CD4-positive, CD25-positive, alpha-beta regulatory T cell (primary cell): ENCODE measurements at regions not wholly inside any gene's neighbourhood (a gene's known extent, or its start where the extent isn't known, plus 50 kb on each side); places are given as distances from the start of the nearest gene placed in this dataset.

Experiments used
- ATAC-seq, 2 donors: fragments of 150-1000 bp; cut with Tn5 transposase; one replicate each; pipeline ENCODE4 v1.10.0; 2021; ENCODE audit warnings: low read depth in 2 of 2, moderate number of reproducible peaks in 2 of 2, moderate library complexity in 1 of 2
- DNase-seq, 3 donors: peaks; one replicate each; pipeline versions ENCODE4 v3.0.0 to v3.0.0-alpha.2; 2012 to 2022; ENCODE audit warnings: mixed read lengths in 1 of 3
- H3K27ac ChIP-seq: one replicate; pipeline ENCODE4 v1.7.0; 2013; ENCODE audit warnings: mild to moderate bottlenecking, low read length; ENCODE audit not compliant: insufficient read depth, poor library complexity, severe bottlenecking
- H3K27me3 ChIP-seq: one replicate; pipeline ENCODE4 v1.7.0; 2013; ENCODE audit warnings: low read length; ENCODE audit not compliant: control insufficient read depth, insufficient read depth
- H3K36me3 ChIP-seq: one replicate; pipeline ENCODE4 v1.7.0; 2013; ENCODE audit warnings: mild to moderate bottlenecking, low read length, moderate library complexity; ENCODE audit not compliant: control insufficient read depth, insufficient read depth
- H3K4me1 ChIP-seq: 2 replicates; pipeline ENCODE4 v1.7.0; 2013; ENCODE audit warnings: mild to moderate bottlenecking, low read length; ENCODE audit not compliant: insufficient read depth, control insufficient read depth, poor library complexity, severe bottlenecking
- H3K4me3 ChIP-seq: one replicate; pipeline ENCODE4 v1.7.0; 2013; ENCODE audit warnings: low read depth, mild to moderate bottlenecking, low read length, moderate library complexity
- H3K9me3 ChIP-seq, 2 experiments: 1 replicate in 1 of 2; 2 replicates in 1 of 2; pipeline ENCODE4 v1.7.0; 2013; ENCODE audit warnings: low read length in 2 of 2, mild to moderate bottlenecking in 1 of 2, moderate library complexity in 1 of 2; ENCODE audit not compliant: control insufficient read depth in 2 of 2
- H3K27ac Mint-ChIP-seq, 3 donors: one replicate each; pipeline ENCODE4 v1.8.0; 2020 to 2022; ENCODE audit warnings: mild to moderate bottlenecking in 3 of 3, mixed read lengths in 3 of 3, moderate library complexity in 2 of 3
- H3K27me3 Mint-ChIP-seq: one replicate; pipeline ENCODE4 v1.8.0; 2022; ENCODE audit warnings: mild to moderate bottlenecking, mixed read lengths
- H3K36me3 Mint-ChIP-seq: one replicate; pipeline ENCODE4 v1.8.0; 2020; ENCODE audit warnings: mixed read lengths
- H3K4me1 Mint-ChIP-seq, 4 donors: one replicate each; pipeline ENCODE4 v1.8.0; 2020 to 2022; ENCODE audit warnings: mixed read lengths in 4 of 4, mild to moderate bottlenecking in 1 of 4
- H3K4me3 Mint-ChIP-seq, 4 donors: one replicate each; pipeline ENCODE4 v1.8.0; 2020 to 2022; ENCODE audit warnings: mild to moderate bottlenecking in 4 of 4, mixed read lengths in 4 of 4, moderate library complexity in 3 of 4
- H3K9me3 Mint-ChIP-seq, 7 donors: one replicate each; pipeline ENCODE4 v1.8.0; 2020 to 2022; ENCODE audit warnings: mixed read lengths in 7 of 7, mild to moderate bottlenecking in 3 of 7, moderate library complexity in 2 of 7

DNA sequence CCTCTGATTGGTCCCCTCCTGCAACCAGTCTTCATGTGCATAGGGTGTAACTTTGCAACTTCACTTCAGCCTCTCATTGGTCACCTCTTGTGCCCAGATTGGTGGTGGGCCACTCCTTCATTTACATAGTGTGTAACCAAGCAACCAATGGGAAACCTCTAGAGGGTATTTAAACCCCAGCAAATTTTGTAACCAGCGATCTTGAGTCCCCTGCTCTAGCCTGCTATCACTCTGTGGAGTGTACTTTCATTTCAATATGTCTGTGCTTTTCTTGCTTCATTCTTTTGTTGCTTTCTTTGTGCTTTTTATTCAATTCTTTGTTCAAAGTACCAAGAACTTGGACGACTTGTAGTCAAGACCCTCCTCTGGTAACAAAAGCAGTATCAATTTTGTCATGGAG, 1336.9 kb upstream of the SPRY2 start:
- H3K4me1 Mint-ChIP-seq: no peaks in the 10 kb centered on the region
- Histone ChIP-seq H3K27ac (no peak overlapping the region), H3K36me3 (no peaks in the 10 kb centered on the region), H3K4me1 (no peaks in the 10 kb centered on the region), H3K27me3 (no peaks in the 10 kb centered on the region), H3K9me3 (peaks cover 0 to 7% of the 10 kb centered on the region in 2 experiments), H3K4me3 (no peak overlapping the region)
- H3K27ac Mint-ChIP-seq: no peak overlapping the region
- DNase-seq (no peak), ATAC-seq (no peak)
- H3K27me3 Mint-ChIP-seq: no peaks in the 10 kb centered on the region
- no peak overlapping the region for H3K4me3 Mint-ChIP-seq
- H3K36me3 Mint-ChIP-seq: no peaks in the 10 kb centered on the region
- H3K9me3 Mint-ChIP-seq: peaks cover 0 to 9% (median 2%) of the 10 kb centered on the region in 7 donors

GRCh38 chr13:81676008-81676407, 1335.1 kb upstream of the SPRY2 start:
- Histone ChIP-seq H3K9me3 (peaks cover 0 to 7% of the 10 kb centered on the region in 2 experiments), H3K4me3 (no peak overlapping the region), H3K27ac (no peak overlapping the region), H3K27me3 (no peaks in the 10 kb centered on the region), H3K4me1 (no peaks in the 10 kb centered on the region), H3K36me3 (no peaks in the 10 kb centered on the region)
- Mint-ChIP-seq H3K9me3 (peaks cover 0 to 9% (median 2%) of the 10 kb centered on the region in 7 donors), H3K4me3 (no peak overlapping the region), H3K27me3 (no peaks in the 10 kb centered on the region), H3K36me3 (no peaks in the 10 kb centered on the region), H3K4me1 (no peaks in the 10 kb centered on the region), H3K27ac (no peak overlapping the region)
- ATAC-seq: no peak
- no peak for DNase-seq

DNA sequence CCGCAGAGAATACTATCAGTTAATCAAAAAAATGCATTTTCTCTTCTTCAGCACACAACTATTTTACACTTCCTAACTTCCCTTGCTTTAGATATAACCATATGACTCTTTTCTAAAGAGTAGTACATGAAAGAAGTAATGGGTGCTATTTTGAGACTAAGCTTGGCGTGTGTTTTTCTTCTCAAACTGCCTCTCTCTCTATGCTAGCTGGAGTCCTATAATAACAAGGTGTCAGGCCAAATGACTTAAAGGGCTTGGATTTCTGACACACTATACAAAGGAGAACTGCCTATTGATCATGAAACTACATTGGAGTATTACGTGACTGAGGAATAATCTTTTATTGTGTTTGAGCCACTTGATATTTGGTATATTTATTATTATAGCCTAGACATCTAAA, 1330.1 kb upstream of the SPRY2 start:
- no peak overlapping the region for H3K4me3 Mint-ChIP-seq
- no peaks in the 10 kb centered on the region for H3K27me3 ChIP-seq
- H3K36me3 ChIP-seq: no peaks in the 10 kb centered on the region
- no peak overlapping the region for H3K27ac ChIP-seq
- H3K27ac Mint-ChIP-seq: no peak overlapping the region
- H3K27me3 Mint-ChIP-seq: no peaks in the 10 kb centered on the region
- H3K9me3 Mint-ChIP-seq: peaks cover 0 to 13% (median 3%) of the 10 kb centered on the region in 7 donors
- no peak overlapping the region for H3K4me3 ChIP-seq
- peaks cover 0 to 4% of the 10 kb centered on the region in 2 experiments for H3K9me3 ChIP-seq
- H3K36me3 Mint-ChIP-seq: no peaks in the 10 kb centered on the region
- H3K4me1 Mint-ChIP-seq: no peaks in the 10 kb centered on the region
- DNase-seq: no peak
- H3K4me1 ChIP-seq: no peaks in the 10 kb centered on the region
- ATAC-seq: no peak

GRCh38 chr13:81670048-81670447, 1329.1 kb upstream of the SPRY2 start:
- H3K27ac ChIP-seq: no peak overlapping the region
- Mint-ChIP-seq H3K27me3 (no peaks in the 10 kb centered on the region), H3K9me3 (peaks cover 0 to 16% (median 6%) of the 10 kb centered on the region in 7 donors), H3K36me3 (no peaks in the 10 kb centered on the region), H3K4me3 (no peak overlapping the region), H3K27ac (no peak overlapping the region), H3K4me1 (no peaks in the 10 kb centered on the region)
- H3K4me1 ChIP-seq: no peaks in the 10 kb centered on the region
- no peaks in the 10 kb centered on the region for H3K27me3 ChIP-seq
- H3K36me3 ChIP-seq: no peaks in the 10 kb centered on the region
- no peak for DNase-seq
- H3K9me3 ChIP-seq: peaks cover 0 to 4% of the 10 kb centered on the region in 2 experiments
- ATAC-seq: no peak
- no peak overlapping the region for H3K4me3 ChIP-seq

DNA sequence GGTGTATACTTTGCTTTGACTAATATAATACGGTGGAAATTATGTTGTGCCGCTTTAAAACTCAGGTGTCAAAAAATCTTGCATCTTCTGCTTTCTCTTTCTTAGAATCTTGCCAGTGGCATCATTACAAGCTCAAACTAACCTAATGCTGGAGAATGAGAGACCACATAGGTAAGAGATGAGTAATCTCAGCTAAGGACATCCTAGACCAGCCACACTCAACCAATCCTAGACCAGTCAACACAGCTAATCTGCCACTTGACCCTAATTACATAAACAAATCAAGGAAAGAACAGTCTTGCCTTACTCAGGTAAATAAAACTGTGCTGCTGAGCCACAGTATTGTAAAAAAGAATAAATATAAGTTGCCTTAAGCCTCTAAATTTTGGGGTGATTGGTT, 1323.9 kb upstream of the SPRY2 start:
- peaks cover 4 to 6% of the 10 kb centered on the region in 2 experiments for H3K9me3 ChIP-seq
- H3K36me3 ChIP-seq: no peaks in the 10 kb centered on the region
- Mint-ChIP-seq H3K27ac (no peak overlapping the region), H3K27me3 (no peaks in the 10 kb centered on the region), H3K4me1 (no peaks in the 10 kb centered on the region), H3K9me3 (peaks cover 0 to 25% (median 5%) of the 10 kb centered on the region in 7 donors), H3K4me3 (no peak overlapping the region), H3K36me3 (no peaks in the 10 kb centered on the region)
- H3K4me3 ChIP-seq: no peak overlapping the region
- DNase-seq (no peak), ATAC-seq (no peak)
- no peaks in the 10 kb centered on the region for H3K27me3 ChIP-seq
- H3K27ac ChIP-seq: no peak overlapping the region
- H3K4me1 ChIP-seq: no peaks in the 10 kb centered on the region

DNA sequence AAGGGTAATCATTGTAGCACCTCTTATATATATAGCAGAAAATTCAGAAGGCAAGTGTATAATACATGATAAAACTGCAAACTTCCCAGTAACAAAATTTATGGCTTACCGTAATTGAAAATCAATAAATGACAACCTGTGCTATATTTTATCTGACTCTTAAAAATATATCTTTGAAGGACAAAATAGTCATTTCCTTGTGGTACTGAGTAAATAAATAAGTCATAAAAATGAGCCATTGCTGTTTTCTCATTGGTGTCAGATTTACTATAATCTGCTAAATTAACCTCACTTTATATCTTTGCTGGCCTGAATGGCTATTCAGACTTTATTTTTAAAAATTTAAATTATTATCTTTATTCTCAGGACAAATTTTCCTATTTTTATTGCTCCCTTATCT, 1319.1 kb upstream of the SPRY2 start:
- H3K4me1 Mint-ChIP-seq: no peaks in the 10 kb centered on the region
- ATAC-seq: no peak
- Histone ChIP-seq H3K4me1 (no peaks in the 10 kb centered on the region), H3K9me3 (peaks cover 0 to 6% of the 10 kb centered on the region in 2 experiments), H3K27me3 (no peaks in the 10 kb centered on the region), H3K27ac (no peak overlapping the region), H3K4me3 (no peak overlapping the region), H3K36me3 (no peaks in the 10 kb centered on the region)
- no peak overlapping the region for H3K4me3 Mint-ChIP-seq
- DNase-seq: no peak
- H3K27ac Mint-ChIP-seq: no peak overlapping the region
- H3K9me3 Mint-ChIP-seq: peaks cover 0 to 32% (median 12%) of the 10 kb centered on the region in 7 donors
- H3K36me3 Mint-ChIP-seq: no peaks in the 10 kb centered on the region
- no peaks in the 10 kb centered on the region for H3K27me3 Mint-ChIP-seq

DNA sequence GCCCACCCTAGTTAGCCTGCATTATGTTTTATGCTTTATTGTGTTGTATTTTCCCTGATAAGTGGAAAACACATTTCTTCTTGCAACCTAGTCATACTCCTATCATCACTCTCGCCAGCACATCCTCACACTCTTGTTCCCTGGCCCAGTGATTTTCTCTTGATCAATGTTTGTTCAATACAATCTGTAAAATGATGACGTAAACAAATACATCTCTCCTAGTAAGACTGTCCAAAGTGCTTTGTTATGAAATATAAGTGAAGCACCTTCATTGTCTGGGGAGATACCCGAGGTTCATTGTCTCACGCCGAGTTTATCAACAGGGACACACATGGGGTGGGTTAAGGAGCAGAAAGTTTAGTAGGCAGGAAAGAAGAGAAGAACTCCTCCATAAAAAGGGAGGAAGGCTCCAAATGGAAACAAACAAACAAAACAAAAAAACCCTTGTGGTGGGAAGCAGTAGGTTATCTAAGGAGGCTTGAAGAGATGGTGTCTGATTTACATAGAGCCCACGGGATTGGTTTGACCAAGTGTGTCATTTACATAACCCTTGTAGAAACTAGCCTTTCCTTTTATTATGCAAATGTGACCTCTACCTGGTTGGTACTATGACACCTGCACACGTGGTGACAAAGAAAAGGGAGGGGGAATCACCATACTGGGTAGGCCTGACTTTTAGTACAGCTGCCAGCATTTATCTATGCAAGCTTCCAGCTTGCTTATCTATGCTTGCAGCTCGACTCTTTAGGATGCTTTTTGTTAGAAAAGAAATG, 1317.9 kb upstream of the SPRY2 start:
- Mint-ChIP-seq H3K27ac (no peak overlapping the region), H3K4me3 (no peak overlapping the region), H3K36me3 (no peaks in the 10 kb centered on the region), H3K4me1 (no peaks in the 10 kb centered on the region), H3K9me3 (peaks cover 0 to 33% (median 9%) of the 10 kb centered on the region in 7 donors), H3K27me3 (no peaks in the 10 kb centered on the region)
- Histone ChIP-seq H3K27ac (no peak overlapping the region), H3K9me3 (peaks cover 0 to 6% of the 10 kb centered on the region in 2 experiments), H3K27me3 (no peaks in the 10 kb centered on the region), H3K4me1 (no peaks in the 10 kb centered on the region), H3K4me3 (no peak overlapping the region), H3K36me3 (no peaks in the 10 kb centered on the region)
- ATAC-seq (no peak), DNase-seq (no peak)

- Mint-ChIP-seq H3K9me3 (peaks cover 1 to 7% (median 4%) of the 10 kb centered on the region in 7 donors), H3K27me3 (no peaks in the 10 kb centered on the region), H3K4me3 (no peak overlapping the region), H3K36me3 (no peaks in the 10 kb centered on the region), H3K27ac (no peak overlapping the region), H3K4me1 (no peaks in the 10 kb centered on the region)
- Histone ChIP-seq H3K4me1 (no peaks in the 10 kb centered on the region), H3K27ac (no peak overlapping the region), H3K4me3 (no peak overlapping the region), H3K36me3 (no peaks in the 10 kb centered on the region), H3K9me3 (no peaks in the 10 kb centered on the region), H3K27me3 (no peaks in the 10 kb centered on the region)
- no peak for ATAC-seq
- no peak for DNase-seq
Observed at GRCh38 chr13:81639984-81640582, 1299.2 kb upstream of the SPRY2 start.
